Stimulated activated CD4-positive, alpha-beta T cell treated with anti-CD3 and anti-CD28 coated beads, TNF-alpha, amount 100 ng/mL, for 24 hours (primary cell): ENCODE measurements at regions not wholly inside any gene's neighbourhood (a gene's known extent, or its start where the extent isn't known, plus 50 kb on each side); places are given as distances from the start of the nearest gene placed in this dataset.

Experiments used
- DNase-seq, 3 experiments: peaks; one replicate each; pipeline ENCODE4 v3.0.0-alpha.2; 2020; ENCODE audit warnings: low read depth in 3 of 3

DNA sequence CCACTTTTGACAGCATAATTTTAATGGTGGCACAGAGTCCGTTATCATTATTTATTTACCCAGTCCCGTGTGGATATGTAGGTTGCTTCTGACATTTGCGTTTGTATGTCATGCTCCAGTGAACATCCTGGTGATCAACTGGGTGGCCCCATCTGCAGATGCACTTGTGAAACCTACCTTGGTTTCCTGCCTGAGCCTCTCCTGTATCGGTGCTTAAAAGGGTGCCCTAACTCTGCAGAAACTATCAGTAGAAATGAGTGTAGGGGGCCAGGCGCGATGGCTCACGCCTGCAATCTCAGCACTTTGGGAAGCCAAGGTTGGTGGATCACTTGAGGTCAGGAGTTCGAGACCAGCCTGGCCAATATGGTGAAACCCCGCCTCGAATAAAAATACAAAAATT is 92.1 kb upstream of the IER5L start:
- DNase-seq, result peak in 1 of 3 experiments; percentile 35

DNA sequence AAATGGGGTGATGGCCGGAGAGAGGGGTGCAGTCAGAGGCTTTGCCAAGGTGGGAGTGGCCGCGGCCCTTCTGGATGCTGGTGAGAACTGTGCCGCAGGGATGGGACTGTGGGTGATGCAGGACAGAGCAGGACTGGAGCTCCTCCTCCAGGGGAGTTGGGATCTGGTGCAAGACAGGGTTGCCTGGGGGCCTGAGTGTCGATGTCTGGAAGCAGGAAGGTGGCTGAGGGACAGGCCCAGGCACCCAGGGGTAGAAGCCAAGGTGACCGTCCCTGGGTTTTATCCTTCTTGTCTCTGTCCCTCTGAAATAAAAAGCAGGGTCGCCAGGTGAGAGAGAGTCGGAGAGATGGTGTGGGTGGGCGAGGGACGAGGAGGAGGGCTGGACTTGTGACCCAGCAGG is 89.1 kb upstream of the IER5L start:
- DNase-seq, result no peak

DNA sequence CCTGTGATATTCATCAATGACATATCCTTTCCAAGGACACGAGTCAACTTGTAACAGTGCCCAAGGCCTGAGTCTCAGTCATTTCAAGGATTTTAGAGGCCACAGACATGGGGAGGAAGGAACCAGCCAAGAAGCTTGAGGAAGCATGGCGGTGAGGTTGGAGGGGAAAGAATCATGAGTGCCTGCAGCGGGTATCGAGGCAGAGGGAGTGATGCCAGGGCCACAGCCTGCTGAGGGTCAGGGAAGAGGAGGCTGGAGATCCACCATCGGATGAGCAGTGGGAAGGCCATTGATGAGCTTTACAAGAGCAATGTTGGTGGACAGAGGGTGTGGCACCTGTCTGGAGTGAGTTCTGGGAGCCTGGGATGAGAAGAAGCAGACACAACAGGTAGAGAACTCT is 88.5 kb upstream of the IER5L start:
- no peak for DNase-seq

DNA sequence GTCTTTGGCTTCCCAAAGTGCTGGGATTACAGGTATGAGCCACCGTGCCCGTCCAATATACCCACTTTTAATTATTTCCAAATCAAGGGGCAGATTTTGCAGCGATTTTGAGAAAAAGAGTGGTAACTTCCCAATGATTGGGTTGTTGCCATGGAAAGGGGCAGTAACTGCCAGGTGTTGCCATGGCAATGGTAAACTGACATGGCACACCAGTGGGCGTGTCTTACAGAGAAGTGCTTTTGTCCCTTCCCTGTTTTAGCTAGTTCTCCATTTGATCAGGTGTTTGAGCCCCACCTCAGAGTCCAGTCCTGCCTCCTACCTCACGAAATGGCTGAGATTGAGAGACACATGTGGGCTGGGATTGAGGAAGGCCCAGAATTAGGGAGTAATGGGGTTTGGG is 86.3 kb upstream of the IER5L start:
- no peak for DNase-seq

DNA sequence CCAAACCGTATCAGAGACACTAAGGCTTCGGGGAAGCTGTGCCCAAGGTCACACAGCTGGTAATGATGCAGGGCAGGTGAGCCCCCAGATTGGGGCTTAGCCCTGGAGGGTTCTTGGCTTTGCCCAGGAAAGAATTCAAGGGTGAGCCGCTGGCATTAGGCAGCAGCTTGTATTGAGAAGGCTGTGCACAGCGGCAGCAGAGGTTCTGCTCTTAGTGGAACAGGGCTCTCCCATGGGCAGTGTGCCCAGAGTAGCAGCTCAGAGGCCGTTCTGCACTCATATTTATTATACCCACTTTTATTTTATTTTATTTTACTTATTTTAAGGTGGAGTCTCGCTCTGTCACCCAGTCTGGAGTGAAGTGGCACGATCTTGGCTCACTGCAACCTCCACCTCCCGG is 85.8 kb upstream of the IER5L start:
- no peak for DNase-seq

DNA sequence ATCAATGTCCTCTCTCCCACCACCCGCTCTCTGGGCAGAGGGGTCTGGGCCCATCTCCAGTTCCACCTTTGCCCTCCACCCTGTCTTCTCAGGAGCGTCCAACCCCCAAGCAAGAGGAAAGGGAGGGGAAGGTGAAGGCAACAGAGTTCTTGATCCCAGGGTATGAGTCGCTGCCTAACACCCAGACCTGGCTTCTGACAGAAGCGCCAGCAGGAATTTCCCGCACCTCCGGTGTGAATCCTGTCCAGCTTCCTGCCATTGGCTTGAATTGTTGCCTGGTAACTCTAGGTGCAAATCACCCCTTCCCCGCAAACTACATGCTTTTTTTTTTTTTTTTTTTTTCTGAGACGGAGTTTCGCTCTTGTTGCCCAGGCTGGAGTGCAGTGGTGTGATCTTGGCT is 84.2 kb upstream of the IER5L start:
- DNase-seq, result no peak

DNA sequence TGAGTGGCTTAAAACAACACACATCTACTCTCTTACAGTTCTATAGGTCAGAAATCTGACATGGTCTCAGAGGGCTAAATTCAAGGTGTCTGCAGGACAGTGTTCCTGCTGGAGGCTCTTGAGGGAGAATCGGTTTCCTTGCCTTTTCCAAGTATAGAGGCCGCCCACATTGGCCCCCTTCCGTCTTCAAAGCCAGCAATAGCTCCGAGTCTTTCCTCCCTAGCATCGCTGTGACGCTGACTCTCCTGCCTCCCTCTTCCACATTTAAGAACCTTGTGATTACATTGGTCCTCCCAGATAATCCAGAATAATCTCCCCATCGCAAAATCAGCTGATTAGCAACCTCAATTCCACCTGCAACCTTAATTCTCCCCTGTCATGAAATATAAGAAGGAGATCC is 81.3 kb upstream of the IER5L start:
- no peak for DNase-seq

DNA sequence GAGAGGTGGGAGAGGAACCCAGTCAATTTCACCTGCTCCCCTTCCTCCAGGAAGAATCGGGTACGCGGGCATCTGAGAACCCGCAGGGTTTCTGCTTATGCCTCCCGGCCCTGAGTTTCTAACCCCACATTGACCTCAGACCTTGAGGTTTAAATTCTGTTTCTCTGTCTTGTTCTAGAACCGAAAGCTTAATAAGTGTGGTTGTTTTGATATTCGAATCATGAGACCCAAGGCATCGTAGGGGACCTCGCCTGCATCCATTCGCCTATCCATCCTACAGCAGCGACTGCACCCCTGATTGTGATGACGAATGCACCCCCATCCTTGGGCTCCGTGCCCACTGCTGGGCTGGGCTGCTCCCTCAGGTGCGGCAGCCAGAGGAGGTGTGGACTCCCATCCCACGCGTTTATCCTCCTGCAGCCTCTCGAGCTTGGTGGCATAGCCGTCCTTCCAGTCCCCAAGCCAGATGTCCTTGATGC is 80.8 kb upstream of the IER5L start:
- no peak for DNase-seq

DNA sequence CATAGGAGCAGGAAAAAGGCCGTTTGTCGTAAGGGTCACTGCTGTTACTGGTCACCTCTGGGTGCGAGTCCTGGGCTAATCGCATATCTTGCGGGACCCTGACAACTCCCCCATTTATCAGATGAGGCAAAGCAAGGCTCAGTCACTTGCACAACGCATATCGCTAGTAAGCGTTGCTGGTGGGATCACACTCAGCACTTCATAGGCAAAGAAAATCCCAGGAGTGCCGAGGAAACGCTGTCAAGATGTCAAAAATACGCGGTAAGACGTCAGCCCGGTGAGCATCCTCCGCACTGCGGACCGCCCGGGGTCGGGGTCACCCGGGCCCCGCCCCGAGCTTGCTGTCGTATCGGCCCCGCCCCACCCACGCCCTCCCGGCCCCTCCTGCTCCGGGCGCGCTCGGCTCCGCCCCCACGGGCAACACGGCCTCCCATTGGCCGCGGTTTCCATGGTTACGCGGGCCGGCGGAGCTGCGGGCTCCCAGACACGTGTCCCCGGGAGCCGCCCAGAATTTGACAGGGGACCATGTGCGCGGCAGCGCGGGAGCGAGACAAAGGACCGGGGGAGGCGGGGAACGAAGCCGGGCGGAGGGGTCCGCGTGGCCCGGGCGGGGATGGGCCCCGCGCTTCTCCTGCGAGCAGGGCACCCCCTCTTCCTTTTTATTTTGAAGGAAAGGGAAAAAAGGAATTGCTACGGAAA is 80.2 kb upstream of the IER5L start:
- peak; percentile 81 to 91 (median 84) for DNase-seq

DNA sequence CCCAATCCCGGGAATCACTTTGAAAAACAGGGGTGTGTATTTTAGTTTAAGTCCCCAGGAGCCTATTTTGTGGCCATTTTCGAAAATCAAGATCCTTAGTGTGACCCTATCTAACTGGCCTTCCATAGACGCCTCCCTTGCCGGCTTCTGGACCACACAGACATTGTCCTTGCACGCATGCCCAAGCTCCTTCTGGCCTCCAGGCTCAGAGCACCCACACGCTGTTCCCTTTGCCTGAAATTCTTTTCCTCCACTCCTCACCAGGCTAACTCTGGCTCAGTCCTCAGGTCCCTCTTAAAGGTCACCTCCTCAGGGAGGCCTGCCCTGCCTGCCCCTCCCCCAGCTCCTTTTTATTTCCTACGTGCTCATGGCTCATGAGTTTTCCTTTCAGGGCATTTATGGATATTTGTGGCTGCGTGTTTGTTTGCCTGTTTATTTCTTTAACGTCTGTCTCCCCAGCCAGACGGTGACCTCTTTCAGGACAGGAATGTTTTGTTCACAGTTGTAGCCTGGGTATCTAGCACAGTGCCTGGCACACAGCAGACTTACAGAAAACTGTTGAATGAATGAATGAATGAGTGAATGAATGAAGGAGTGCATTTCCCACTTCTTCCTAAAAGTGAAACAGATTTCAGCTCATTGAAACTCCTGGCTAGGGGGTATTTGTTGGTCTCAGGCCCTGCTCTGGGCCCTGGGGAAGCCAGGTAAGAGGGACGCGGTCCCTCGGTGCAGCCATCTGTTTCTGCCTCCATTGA is 79.1 kb upstream of the IER5L start:
- no peak for DNase-seq

DNA sequence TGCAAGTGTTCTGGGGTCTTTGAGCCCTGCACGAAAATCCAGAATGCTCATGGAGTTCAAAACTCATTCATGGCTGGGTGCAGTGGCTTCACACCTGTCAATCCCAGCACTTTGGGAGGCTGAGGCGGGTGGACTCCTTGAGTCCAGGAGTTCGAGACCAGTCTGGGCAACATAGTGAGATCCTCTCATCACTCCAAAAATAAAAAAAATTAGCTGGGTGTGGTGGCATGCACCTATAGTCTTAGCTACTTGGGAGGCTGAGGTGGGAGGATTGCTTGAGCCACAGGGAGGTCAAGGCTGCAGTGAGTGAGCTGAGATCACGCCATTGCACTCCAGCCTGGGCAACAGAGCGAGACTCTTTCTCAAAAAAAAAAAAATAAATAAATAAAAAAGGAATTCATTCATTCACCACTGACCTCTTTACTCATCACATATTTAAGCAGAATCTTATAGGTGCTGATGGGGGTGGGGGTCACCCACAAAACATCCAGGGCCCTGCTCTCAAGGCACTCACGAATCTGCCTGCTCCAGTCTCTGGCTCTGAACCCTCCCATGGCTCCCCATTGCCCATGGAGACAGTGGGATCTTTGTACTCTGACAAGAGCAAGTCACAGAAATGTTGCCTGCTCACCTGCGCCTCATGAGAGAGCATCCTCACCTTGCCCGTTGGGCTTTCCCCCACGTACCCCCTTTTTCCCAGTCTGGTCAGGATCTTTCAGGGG is 76.7 kb upstream of the IER5L start:
- DNase-seq, result no peak

DNA sequence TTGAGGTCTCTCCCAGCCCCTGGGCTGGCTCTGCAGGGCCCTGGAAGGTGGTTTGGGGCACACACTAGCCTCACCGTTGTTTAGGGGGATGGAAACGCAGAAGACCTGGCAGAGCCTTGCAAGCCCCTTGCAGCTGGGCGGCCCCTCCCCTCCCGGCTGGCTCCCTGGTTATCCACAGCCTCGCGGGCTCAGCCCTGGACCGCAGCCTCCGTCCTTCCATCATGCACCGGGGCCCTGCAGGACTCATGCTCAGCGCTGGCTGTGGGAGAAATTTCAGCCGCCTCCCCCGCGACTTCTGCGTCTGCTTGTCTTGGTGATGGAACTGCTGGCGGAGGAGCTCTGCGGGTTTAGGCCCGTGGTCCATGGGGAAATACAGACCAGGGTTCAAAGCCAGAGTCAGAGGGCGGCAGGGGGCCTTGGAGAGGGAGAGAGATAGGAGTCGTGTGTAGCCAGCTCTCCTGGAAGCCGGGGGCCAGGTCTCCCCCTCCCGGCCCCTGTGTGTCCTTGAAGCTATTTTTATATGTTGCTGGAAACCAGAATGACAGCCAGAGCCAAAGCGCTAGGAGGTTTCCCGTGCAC is 75.8 kb upstream of the IER5L start:
- no peak for DNase-seq

DNA sequence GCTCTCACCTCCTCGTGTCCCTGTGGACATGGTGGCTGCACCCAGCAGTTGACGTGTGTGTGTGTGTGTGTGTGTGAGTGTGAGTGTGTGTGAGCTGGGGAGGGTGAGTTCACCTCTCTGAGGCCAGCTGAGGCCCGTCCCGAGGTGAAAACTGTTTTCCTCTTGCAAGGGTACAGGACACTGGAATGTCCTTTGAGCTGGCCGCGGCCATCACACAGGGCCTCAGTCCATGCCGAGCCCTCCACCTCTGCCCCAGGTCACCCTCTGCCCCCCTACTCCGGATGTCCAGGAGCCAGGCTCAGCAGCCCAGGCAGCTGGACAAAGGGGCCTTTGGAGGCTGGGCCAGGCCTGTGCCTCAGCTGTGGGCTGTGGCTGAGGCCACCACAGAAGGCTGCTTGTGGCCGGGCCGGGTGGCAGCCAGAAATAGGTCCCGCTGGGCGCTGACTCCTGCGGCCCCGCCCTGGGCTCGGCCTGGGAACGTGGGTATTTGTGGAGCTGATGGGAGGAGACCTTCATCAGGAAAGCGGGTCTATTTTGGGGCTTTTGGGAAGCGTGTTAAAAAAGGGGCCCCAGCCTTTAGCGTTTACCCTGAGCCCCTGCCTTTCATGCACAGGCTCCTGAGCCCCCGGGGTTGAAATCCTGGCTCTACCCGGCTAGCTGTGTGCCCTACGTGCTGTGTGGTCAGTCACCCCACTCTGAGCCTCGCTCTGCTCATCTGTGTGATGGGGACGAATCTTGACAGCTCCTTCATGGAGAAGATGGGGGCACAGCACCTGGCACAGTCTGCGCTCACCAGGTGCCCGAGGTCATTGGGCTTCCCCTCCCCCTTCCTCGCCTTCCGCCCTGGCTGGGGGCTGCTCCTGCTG is 75.1 kb upstream of the IER5L start:
- no peak for DNase-seq

DNA sequence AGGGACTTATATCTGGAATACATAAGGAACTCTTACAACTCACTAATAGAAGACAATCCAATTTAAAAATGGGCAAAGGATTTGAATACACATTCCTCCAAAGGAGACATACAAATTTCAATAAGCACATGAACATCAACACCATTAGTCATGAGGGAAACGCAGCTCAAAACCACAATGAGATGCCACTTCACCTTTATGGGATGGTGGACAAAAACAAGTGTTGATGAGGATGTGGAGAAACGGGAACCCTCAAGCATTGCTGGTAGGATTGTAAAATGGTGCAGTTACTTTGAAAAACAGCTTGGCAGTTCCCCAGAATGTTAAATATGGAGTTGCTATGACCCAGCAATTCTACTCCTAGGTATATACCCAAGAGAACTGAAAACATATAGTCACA is 72.7 kb upstream of the IER5L start:
- no peak for DNase-seq

DNA sequence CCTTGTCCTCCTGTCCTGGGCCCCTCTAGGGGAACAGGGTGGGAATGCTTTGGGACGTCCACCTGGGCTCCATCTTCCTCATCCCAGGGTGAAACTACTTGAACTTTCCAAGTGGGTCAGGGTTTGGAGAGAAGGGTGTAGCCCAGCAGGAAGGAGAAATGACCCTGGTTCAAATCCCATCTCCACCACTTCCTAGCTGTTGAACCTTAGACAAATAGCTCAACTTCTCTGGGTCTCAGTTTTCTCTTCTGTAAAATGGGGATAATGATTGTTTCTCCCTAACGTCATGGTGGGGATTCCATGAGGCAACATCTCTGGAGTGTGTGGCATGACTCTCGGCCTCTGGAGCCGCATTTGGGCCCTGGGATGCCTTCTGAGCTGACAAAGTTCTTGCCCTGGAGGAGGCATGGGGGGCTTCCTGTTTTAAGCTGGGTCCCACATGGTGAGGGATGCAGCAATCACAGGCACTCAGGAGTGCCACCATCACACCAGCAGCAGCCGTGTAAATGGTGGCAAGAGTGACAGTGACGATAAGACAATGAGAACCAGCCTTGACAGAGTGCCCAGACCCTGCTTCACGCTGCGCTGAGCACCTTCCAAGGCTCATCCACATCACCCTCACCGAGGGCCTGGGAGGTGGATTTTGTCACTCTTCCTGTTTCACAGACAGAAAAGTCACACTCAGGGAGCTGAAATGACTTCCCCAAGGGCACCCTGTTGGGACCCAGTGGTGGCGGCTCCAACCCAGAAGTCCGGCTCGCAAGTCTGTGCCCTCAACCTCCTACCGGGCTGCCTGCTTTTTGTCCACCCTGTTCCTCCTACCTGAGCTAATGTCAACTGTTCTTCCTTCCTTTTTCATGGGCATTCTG is 69.5 kb upstream of the IER5L start:
- DNase-seq, result no peak

DNA sequence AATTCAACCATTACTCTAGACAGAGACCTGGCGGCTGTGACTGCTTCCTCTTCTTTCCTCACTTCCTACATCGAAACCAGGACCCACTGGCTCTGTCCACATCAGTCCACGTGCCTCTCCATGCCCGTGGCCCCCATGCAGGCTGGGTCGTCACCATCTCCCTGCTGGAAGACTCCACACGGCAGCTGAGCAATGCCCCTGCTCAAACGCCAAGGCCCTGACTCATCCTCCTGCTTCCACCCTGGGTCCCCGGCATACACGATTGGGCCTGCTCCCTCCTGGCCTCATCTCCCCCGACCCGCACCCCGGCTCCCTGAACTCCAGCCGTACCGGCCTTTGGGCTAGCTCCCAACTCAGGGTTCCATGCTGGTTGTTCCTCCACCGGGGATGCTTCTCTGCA is 67.2 kb upstream of the IER5L start:
- no peak for DNase-seq

DNA sequence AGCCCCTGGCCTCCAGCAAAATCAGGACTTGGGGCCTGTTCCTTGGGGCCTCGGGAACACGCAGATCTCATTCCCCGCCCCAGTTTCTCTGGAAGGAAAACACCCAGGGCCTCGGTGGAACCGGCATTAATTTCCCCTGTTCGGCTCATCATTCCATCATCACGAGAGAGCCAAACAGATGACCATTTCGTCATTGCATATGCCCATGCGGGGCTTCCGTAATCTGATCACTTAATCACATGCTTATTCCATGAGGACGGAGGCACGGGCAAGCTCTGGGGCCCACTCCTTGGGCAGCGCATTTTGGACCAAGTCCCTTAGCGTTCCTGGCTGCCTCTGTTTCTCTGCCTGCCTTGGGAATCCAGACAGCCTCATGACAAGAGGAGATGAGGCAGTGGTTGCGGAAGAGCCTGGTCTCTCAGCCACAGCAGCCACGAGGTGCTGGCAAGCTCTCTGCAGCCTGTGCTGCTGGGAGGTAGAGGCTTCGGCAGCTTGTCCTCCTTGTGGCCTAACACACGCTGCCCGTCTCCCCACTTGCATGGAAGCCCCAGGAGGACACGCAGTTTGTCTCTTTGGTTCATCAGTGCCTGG is 65.0 kb upstream of the IER5L start:
- DNase-seq, result no peak

DNA sequence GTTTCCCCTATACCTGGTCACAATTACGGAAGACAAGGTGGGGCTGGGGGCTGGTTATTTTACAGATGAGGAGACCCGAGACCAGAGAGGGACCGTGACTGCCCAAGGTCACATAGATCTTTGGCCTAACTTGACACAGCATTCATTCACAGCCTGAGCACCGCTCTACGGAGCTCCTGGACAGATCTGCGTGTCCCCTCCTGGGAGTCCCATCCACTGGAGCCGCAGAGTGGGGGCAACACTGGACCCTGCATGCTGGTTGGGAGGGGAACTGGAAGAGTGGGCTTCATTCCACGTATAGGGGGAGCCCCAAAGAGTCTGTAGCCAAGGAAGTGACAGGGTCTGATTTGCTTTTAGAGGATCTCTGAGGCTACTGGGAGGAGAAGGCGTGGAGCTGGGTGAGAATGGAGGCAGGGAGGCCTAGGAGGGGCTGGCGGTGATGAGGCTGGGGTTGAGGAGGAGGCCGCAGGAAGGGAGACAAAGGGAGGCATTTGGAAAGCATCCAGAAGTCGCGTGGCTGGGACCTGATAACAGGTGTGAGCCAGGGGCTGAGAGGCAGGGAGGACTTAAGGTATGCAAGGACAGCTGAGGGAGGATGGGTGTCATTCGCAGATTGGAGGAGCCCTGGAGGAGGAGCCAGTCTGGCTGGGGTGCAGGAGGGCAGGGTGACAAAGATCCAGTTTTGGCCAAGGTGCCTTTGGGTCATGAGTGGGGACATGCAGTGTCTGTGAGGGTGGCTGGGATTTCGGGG is 64.3 kb upstream of the IER5L start:
- DNase-seq, result no peak

DNA sequence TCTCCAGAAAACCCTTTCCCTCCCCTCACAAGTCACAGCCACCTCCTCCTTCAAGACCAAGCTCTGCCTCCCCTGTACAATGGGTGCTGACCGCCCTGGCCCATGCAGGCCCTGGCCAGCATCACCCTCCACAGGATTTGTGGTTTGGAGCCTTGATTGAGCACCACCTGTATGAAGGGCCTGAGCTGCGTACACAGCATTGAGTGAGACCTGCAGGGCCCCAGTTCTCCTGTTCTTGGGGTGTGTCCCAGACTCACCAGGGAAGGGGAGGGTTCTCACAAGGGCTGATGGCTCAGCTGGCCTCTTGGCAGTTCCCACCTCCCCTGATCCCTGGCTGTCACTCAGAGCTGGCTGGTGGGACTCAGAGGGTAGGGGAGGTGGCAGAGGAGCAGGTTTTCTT is 63.7 kb upstream of the IER5L start:
- no peak for DNase-seq
